Fibroblast of peridontal ligament (primary cell): ENCODE measurements at regions not wholly inside any gene's neighbourhood (a gene's known extent, or its start where the extent isn't known, plus 50 kb on each side); places are given as distances from the start of the nearest gene placed in this dataset.

ENCODE experiments used
- DNase-seq: peaks from one replicate; pipeline ENCODE4 v3.0.0-alpha.2; 2010; ENCODE audit errors: extremely low read depth

DNA sequence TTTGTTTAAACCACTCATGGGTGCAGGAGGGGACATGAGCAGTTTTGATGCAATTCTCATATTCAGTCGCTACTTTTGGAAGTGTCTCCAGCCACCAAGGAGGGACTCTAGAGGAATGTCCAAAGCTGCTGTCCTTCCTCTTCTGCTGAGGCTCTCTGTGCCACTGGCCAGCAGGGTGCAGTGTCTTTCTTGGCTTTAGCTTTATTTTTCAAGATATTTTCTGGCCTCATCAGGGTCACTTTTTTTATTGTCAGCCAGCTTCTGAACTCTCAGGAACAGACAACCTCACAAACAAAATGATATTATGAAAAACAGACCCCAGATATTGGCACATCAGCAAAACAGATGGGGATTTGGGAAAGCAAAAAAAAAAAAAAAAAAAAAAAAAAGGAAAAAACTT is 289.3 kb upstream of the ZSWIM2 start:
- DNase-seq: peak; percentile 53

DNA sequence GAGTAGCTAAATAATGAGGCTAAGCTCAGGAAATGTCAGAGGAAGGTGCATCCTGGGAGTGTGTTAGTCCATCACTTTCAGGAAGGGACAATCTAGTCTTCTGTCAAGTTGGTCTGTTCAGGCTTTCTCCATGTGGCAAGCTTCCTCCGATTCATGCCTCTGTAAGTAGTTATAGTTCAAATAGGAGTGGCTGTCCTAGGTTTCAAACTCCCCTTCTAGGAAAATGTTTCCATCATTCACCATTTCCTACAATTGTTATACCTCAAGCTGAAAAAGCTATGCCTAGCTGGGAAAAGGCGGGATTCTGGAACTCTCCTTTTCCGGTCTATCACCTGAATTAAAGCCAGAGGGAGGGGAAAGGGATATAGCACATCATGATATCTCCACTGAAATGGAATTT is 287.7 kb upstream of the ZSWIM2 start:
- DNase-seq: no peak

DNA sequence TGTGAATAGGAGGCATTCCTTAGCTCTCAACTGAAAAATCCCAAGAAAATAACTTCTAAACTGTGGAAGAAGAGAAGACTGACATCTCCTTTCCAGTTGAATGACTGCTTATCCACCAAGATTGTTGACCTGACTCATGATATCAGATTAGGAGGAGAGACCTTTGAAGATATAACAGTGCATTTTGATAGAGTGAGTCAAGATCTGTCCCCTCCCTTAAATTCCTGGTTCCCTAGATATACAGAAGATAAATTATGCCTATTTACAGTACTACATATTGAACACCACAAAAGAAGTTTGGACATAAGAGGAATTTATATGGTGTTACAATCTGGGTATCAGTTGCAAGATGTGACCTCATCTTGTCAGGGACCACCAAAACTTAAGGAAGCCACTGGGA is 285.3 kb upstream of the ZSWIM2 start:
- DNase-seq: no peak

GRCh38 chr2:187129868-187130267 is 280.9 kb upstream of the ZSWIM2 start:
- DNase-seq: no peak

- no peak for DNase-seq
Observed at GRCh38 chr2:187129306-187129705, 280.3 kb upstream of the ZSWIM2 start.

DNA sequence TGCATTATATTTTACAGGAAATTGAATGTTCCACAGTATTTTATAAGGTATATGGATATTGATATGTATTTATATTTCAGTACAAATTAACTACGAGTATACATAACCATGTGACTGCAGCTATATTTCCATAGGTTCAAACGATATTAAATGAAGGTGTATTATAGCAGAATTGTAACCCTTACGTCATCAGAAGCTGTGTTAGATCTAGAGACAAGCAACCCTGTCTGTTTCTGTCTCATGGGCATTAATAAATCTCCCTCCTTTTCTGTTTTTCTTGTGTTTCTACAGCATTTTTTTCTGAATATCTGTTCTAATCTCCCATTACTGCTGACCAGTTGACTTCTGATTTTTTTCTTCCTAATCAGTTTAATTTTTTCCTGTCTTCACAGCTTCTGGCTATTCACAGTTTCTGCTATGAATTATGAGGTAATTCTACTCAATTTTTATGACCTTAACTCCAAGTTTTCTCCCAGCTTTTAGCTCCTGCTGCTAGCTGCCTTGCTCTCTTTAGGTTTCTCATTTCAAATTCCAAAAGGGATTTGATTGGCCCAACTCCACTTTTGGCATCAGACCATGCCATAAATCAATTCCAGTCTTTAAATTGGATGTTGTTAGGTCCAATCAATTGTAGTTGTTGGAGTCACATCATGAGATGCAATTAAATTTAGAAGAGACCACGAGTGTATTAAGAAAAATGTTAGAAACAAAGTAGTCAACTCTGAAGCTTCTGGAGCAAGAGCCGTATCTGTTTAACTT is 277.5 kb upstream of the ZSWIM2 start:
- peak; percentile 18 for DNase-seq

GRCh38 chr2:187125318-187125717 is 276.3 kb upstream of the ZSWIM2 start:
- DNase-seq: no peak

- DNase-seq: no peak
Observed at GRCh38 chr2:187124529-187124928, 275.6 kb upstream of the ZSWIM2 start.

DNA sequence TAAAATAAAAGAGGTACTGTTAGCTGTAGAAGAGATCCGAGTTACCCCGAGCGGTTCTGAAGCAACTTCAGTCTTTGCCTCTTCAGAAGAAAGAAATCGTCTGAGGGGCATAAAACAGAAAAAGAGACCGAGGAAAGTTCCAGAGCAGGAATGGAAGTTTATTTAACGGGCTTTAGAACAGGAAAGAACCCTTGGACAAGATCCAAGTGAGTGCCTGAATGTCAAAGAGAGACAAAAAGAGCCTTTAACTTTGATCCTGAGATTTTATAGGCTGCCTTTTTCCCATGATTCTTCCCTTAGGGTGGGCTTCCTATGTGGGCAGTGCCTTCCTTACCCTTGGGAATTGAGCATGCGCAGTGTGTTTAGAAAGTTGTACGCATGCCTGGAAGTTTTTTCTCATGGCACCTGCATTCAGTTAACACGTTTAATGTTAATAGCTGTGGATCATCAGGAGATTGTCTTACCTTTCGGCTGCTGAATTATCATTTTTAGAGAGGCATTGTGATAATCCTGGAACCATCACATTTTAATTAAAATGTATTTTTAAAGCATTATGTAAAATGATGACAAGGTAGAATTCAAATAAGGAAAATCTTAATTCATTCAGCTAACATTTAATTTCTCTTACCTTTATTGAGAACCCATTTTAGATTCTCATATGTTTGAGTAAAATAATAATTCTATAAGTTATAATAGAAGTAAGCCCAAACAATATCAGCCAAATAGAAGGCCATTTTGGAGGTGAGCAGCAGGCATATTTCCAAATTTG is 269.5 kb upstream of the ZSWIM2 start:
- no peak for DNase-seq

GRCh38 chr2:187117483-187117882 is 268.5 kb upstream of the ZSWIM2 start:
- DNase-seq: peak; percentile 10

DNA sequence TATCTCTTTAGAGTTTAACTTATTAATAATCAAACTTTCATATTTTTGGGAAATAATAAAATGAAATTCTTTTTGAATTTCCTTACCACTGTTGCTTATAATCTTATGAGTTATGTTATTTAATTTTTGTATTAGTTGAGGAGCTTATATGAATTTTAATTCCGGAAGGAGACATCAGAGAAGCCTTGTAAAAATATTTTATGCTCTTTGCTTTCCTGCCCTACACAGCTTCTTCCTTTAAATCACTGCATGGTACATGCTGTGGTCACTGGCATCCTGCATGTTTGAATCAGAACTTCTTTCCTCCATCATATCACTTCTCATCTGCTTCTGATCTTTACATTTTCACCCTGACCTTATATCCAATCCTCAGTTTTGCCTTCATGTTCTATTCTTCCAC is 266.7 kb upstream of the ZSWIM2 start:
- DNase-seq: no peak

DNA sequence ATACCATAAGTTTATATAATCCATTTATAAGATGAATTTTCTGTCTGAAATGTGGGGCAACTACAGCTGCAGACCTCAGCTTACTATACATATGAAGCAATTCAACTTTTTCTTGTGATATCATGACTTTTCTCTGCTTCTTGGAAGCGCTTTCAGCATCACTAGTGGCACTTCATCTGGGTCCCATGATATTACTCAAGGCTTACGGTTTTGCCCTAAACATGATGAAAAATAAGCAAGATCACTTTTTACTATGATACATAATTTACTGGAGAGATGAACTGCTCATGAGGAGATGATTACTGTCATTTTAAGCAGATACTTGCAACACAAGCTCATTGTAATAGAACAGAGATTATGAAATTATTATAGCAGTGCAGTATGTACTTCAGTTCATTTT is 258.0 kb upstream of the ZSWIM2 start:
- no peak for DNase-seq

- no peak for DNase-seq
Observed at GRCh38 chr2:187105218-187105617, 256.2 kb upstream of the ZSWIM2 start.

DNA sequence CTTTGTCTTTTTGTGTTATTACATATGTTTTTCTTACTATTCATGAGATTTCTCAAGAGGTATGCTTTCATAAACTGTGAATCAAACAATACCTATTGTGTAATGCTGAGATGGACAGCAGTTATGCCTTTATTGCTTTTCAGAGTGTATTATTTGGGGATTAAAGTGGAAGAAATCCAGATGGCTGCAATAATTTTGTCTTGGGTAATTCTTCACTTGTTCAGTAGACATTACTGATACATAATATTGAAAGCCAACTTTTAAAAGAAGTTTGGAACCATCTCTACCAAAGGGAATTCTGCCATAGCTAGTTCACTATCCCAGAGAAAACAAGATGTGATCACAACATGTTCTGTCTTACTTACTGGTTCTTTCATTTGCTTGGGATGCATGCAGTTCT is 253.4 kb upstream of the ZSWIM2 start:
- DNase-seq: peak; percentile 47

- DNase-seq: no peak
Observed at GRCh38 chr2:187098154-187098553, 249.2 kb upstream of the ZSWIM2 start.

- DNase-seq: no peak
Observed at GRCh38 chr2:187093771-187094412, 244.9 kb upstream of the ZSWIM2 start.

DNA sequence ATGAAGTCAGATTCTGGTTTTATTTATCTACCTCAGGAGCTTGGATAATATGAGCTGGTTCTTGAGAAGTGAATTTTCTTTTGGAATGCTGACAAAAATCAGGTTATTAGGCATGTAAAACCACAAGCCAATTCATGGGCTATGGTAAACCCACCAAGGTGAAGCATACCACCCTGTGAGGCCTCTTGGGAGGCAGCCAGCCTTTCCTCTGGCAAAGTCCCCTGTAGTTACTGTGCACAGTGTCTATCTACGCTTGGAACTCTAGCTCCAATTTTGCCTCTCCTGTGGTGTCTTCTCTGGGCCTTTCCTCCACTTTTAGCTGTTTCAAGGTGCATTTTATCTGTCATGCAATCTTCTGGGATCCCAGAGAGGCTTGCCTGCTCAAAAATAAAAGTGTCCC is 242.7 kb upstream of the ZSWIM2 start:
- no peak for DNase-seq

GRCh38 chr2:187084524-187084923 is 235.6 kb upstream of the ZSWIM2 start:
- no peak for DNase-seq

DNA sequence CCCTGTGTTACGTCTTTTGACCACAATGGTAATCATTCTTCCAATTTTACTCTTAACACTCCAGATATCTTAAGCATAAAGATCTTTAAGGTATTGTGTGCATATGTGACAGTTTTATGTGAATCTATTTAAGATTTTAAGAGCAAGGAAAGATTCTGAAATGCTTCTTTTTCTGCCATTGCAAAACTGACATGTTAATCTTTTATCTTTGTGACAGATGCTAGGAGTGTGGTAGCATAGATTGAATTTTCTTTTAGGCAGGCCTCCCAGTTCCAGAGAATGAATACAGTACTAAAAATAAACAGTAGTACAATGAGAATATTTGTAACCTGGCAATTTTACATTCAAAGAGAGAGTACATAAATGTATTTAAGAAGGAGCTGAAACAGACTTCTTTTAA is 232.5 kb upstream of the ZSWIM2 start:
- DNase-seq: no peak

GRCh38 chr2:187079901-187080300 is 230.9 kb upstream of the ZSWIM2 start:
- no peak for DNase-seq

GRCh38 chr2:187078297-187078696 is 229.3 kb upstream of the ZSWIM2 start:
- DNase-seq: peak; percentile 17

GRCh38 chr2:187075671-187076070 is 226.7 kb upstream of the ZSWIM2 start:
- DNase-seq: no peak

DNA sequence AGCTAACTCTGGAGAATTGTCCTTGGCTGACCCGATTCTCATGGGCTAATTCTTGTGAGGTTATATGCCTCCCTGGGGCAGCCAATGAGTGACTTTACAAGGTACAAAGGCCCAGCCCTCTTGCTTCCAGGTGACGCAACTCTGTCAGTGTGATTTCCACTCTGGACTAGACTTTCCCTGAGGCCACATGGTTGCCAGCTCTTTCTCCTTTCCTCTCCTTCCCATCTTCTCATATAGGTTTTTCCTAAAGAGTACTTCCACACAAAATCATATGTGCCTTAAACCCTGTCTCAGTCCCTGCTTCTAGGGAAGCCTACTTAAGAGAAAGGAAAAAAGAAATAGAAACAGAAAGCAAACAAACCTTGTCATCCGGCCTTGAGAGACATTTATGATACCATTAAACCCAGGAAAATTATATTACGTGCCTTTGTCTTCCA is 226.2 kb upstream of the ZSWIM2 start:
- DNase-seq: no peak
